22Rv1 (cell line): ENCODE measurements at regions not wholly inside any gene's neighbourhood (a gene's known extent, or its start where the extent isn't known, plus 50 kb on each side); places are given as distances from the start of the nearest gene placed in this dataset.

Experiments used
- H3K27ac ChIP-seq: fragments of 450-650 bp; 2 replicates; pipeline ENCODE4 v1.5.1; 2017
- ZFX ChIP-seq: fragments of 450-650 bp; IDR thresholded peaks from 2 replicates; pipeline ENCODE4 v1.6.1; 2017; ENCODE audit warnings: antibody characterized with exemption, borderline replicate concordance
- TF ChIP-seq, protein P1 (sequence below): fragments of 450-650 bp; IDR thresholded peaks from 2 replicates; pipeline ENCODE4 v1.5.1; 2017; ENCODE audit warnings: mild to moderate bottlenecking

DNA sequence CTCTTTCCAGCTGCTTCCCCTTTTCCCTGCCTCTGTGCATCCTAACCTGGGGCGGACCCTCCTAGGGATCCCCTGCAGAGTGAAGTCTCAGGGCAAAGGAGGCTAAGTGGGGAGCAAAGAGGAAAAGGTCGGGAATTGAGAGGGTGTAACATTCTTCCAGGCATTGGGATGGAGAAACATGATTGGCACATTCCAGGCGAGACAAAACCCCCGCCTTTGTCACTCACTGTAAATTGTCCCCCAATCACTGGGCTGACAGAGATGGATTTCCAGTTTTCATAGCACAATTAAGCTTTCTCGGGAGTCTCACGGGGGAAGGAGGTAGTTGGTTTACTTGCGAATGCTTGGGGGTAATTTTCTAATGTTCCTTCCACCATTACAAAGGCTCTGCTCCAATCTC is 74.9 kb downstream of the MIAT start:
- TF ChIP-seq, protein P1, sequence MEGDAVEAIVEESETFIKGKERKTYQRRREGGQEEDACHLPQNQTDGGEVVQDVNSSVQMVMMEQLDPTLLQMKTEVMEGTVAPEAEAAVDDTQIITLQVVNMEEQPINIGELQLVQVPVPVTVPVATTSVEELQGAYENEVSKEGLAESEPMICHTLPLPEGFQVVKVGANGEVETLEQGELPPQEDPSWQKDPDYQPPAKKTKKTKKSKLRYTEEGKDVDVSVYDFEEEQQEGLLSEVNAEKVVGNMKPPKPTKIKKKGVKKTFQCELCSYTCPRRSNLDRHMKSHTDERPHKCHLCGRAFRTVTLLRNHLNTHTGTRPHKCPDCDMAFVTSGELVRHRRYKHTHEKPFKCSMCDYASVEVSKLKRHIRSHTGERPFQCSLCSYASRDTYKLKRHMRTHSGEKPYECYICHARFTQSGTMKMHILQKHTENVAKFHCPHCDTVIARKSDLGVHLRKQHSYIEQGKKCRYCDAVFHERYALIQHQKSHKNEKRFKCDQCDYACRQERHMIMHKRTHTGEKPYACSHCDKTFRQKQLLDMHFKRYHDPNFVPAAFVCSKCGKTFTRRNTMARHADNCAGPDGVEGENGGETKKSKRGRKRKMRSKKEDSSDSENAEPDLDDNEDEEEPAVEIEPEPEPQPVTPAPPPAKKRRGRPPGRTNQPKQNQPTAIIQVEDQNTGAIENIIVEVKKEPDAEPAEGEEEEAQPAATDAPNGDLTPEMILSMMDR, result no peak
- TF ChIP-seq ZFX, result no peak

DNA sequence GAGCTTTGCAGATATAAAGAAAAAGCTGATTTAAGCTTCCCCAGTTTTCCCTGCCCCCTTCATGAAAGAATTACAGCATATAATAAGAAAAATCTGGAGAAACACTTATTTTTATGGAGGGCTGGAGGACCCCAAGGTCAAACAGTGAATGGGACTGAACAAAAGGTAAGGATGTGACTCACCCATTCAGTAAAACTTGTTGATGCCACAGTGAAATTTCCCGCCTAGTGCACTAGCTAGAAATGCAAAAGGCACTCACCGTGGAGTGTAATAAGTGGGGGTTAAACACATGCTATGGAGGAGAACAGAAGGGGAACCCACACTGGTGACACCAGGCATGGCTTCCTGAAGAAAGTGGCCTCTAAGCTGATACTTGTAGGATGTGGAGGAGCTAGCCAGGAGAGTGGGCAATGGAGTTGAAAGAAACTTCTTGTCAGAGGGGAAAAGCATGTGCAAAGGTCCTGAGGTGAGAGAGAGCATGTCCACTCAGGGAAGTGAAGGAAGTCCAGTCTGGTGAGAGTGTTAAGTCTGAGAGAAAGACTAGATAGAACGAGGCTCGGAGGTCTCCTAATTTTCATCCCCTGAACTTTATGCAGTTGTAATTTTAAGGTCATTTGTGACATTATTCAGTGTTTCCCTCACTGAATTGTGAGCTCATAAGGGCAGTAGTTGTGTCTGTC is 77.1 kb downstream of the MIAT start:
- TF ChIP-seq, protein P1, result no peak
- TF ChIP-seq ZFX, result no peak
- no peak overlapping the region for H3K27ac ChIP-seq

More for the DNA sequence above, 74.9 kb downstream of the MIAT start:
- no peak overlapping the region for H3K27ac ChIP-seq

DNA sequence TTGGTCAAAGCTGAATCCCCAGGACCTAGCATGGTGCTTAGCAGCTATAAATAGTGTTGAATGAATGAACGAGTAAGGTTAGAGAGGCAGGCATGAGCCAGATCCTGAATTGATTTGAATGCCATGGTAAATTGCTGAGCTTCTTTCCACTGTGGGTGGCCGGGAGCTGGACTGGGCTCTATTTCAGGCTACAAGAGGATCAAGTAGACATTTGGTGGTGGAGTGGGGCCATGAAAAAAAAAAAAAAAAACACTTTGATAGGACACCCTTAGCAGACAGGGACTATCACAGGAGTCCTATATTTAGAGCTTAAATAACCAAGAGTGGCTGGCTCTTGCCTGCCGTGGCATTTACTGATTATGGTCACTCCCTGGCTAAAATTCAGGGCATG is 77.6 kb downstream of the MIAT start:
- H3K27ac ChIP-seq, result no peak overlapping the region
- TF ChIP-seq, protein P1, result no peak
- no peak for TF ChIP-seq ZFX

DNA sequence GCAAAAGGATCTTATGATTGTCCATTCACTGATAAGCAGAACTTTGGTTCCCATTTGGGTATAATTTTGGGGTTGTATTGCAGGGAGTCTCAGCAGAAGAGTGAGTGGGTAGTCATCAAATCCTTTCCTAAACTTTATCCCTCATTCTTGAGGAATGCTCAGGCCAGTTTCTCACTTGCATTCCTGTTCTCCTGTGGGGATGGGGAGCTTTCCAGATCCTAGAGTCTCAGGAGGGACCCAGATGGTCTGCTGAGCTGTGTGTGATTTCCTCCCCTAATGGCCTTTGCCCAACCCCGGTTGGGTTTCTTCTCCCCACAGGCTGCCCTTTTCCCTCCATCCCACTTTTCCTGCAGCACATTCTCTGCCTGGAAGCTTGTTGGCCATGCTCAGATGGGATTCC is 79.9 kb downstream of the MIAT start:
- TF ChIP-seq, protein P1, result no peak
- no peak for TF ChIP-seq ZFX
- H3K27ac ChIP-seq, result no peak overlapping the region

DNA sequence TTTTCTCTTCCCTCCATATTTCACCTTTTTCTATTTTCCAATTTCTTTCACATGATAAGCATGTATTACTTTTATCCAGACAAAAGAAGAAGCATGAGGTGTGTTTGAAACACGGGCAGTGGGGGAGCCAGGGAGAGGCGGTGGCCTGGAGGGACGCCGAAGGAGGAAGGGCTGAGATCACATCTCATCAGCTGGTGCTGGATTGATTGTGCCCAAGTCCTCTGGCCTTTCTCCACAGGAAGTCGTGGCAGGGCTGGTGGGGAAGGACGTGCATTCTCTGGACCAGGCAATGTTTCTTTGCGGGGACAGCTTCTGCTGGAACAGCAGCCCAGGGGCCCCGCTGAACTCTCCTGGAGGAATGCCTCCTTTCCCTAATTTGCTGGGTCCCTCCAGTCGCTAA is 82.9 kb downstream of the MIAT start:
- TF ChIP-seq ZFX, result no peak
- TF ChIP-seq, protein P1, result no peak
- H3K27ac ChIP-seq, result no peak overlapping the region

DNA sequence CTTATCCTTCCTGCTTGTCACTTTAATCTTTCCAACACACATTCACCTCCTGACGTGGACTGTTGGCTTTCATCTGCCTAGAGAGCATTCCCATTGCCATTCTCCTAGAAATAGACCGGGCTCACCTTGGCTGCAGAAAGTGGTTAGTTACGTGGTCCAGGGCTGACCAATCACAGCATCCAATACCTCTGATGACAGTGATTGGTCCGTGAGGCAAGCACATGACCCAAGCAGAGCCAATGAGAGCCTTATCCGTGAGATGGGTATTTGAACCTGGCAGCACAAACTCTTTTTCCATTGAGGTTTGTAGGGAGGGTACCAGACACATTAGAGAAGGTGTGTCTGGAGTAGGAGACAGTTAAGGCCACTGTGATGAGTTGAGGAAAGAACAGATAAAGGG is 85.8 kb downstream of the MIAT start:
- H3K27ac ChIP-seq, result no peak overlapping the region

More for the DNA sequence above, 85.8 kb downstream of the MIAT start:
- TF ChIP-seq ZFX, result no peak
- TF ChIP-seq, protein P1, result no peak
